Left ventricle myocardium superior (tissue), 1 donor: ENCODE measurements at regions not wholly inside any gene's neighbourhood (a gene's known extent, or its start where the extent isn't known, plus 50 kb on each side); places are given as distances from the start of the nearest gene placed in this dataset.
A peak's percentile ranks its signal among the peaks of the same experiment; 100 is the strongest.
"Not testable (repeated sequence)": the region's sequence is repeated elsewhere in the genome, so short reads cannot be mapped to it uniquely, and the experiment has no call there.

ENCODE experiments used
- ATAC-seq: fragments of 200-7000 bp; cut with Tn5 transposase; one replicate; pipeline ENCODE4 v1.9.1; 2020; ENCODE audit warnings: mild to moderate bottlenecking, moderate library complexity
- DNase-seq: peaks from one replicate; pipeline ENCODE4 v3.0.0-alpha.2; 2020
- intact Hi-C: fragments of 100-400 bp; cut with micrococcal nuclease; formaldehyde crosslinking; loops from one replicate; pipeline ENCODE4 v1.11.0; 2022
- donor health status: DM: no; HTN: yes; CAD: no; lungs with severe emphysema.

- no peak for ATAC-seq
- no peak for DNase-seq
- intact Hi-C loops = no loop called here
Observed at GRCh38 chr10:78657862-78658165, 411.0 kb upstream of the ZMIZ1 start.

DNA sequence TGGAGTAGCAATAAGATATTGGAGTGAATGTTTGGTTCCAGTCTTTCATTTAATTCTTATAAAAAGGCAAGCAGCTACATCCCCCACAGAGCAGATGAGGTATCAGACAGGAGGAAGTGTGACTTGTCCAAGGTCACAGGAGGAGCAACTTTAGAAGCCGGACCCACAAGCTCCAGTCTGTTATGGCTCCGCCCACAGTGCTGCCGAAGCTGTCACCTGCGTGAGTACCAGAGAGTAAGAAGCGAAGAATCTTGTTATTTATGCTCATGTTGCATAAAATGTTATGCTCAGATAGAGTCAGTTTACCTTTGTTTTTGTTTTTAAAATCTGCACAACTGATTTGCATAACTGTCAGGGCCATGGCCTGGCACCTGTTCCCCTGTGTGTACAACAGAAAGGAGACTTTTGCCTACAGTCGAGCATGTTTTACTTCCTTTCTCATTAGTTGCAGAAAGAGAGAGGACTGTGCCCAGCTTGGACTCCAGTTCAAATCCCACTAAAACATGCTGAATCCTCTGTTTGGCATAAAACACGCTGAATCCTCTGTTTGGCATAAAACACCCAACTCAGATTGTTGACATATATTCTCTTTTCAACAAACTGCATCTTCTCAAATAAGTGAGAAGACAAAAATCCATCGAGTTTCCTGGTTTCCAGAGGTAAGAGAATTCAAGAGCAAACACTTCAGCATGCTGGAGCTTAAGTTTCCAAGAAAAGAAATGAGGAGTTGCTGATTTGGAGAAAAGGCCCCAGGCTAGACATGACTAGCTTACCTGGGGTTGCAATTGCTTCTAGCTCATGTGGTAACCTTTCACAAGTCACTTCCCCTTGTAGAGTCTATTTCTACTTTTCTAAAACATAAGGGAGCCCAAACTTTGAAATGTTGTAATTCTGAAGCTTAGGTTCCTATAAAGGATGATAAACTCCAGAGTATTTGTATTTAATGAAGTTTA lies 409.8 kb upstream of the ZMIZ1 start:
- ATAC-seq (no peak), DNase-seq (no peak)
- intact Hi-C loops = no loop called here

GRCh38 chr10:78659598-78659967 lies 409.2 kb upstream of the ZMIZ1 start:
- ATAC-seq (no peak), DNase-seq (no peak)
- intact Hi-C loops = no loop called here

DNA sequence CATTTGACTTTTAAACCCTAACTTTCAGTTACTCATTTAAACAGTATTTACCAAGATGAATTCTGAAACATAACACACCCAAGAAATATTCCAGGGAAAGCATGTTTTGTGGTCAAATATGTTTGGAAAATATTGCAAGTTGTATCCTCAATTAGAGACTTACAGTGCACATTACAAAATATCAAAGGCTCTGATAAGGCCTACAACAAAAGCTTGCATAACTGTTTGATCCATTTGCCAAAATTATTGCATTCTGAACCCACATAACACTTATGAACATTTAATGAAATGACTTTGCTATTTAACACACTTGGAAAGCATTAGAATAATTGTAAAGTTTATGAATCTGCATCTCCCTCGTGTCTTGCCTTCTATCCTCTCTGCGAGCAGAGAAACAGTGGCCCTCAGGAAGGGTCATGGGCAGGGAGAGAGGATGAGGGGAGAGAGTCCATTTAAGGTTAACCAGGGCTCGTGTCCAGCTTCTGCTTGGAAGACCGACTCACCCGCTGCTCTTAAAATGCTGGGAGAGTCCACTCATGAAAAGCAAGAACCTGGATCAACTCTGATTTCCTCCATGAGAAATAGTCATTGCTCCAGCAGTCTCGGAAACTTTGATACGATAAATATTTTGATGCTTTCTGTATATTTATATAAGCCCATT lies 408.2 kb upstream of the ZMIZ1 start:
- no peak for ATAC-seq
- DNase-seq = no peak
- intact Hi-C loops = no loop called here

GRCh38 chr10:78663721-78664120 lies 405.0 kb upstream of the ZMIZ1 start:
- no peak for DNase-seq
- intact Hi-C loops = no loop called here
- no peak for ATAC-seq

DNA sequence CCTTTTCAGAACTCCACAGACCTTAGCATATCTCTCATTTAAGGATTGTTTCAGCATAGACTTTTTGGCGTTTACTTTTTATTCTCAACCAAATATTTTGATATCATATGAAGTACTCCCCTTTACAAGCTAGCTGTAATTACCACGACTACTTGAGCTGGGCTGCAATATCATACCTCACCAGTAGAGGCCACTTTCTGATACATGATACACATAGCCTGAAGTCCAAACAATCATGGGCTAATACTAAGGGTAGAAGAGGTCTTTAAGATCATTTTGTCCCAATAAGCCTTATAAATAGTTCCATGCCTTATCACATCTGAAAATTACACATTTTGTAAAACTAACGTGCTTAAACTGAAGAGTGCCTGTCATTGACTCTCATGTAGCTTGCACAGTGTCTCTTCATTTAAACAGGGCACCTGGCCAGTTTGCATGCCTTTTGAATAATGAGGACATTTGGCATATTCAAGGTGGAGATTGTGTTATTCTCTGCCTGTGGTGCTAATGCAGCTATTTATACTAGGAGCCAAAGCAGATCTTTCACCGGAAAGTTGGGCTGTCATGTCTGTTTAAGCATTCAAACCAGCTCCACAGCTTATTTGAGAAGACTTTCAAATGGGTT lies 403.7 kb upstream of the ZMIZ1 start:
- DNase-seq (no peak), ATAC-seq (no peak)
- intact Hi-C loops = no loop called here

- intact Hi-C loops = no loop called here
- ATAC-seq (no peak), DNase-seq (no peak)
Observed at GRCh38 chr10:78672918-78673317, 395.8 kb upstream of the ZMIZ1 start.

DNA sequence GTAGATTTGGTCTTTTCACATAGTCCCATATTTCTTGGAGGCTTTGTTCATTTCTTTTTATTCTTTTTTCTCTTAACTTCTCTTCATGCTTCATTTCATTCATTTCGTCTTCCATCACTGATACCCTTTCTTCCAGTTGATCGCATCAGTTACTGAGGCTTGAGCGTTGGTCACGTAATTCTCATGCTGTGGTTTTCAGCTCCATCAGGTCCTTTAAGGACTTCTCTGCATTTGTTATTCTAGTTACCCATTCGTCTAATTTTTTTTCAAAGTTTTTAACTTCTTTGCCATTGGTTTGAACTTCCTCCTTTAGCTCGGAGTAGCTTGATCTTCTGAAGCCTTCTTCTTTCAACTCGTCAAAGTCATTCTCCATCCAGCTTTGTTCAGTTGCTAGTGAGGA lies 387.6 kb upstream of the ZMIZ1 start:
- intact Hi-C loops, ATAC-seq, DNase-seq: not testable (repeated sequence)

- ATAC-seq, intact Hi-C loops, DNase-seq: not testable (repeated sequence)
Observed at GRCh38 chr10:78681986-78682385, 386.8 kb upstream of the ZMIZ1 start.

DNA sequence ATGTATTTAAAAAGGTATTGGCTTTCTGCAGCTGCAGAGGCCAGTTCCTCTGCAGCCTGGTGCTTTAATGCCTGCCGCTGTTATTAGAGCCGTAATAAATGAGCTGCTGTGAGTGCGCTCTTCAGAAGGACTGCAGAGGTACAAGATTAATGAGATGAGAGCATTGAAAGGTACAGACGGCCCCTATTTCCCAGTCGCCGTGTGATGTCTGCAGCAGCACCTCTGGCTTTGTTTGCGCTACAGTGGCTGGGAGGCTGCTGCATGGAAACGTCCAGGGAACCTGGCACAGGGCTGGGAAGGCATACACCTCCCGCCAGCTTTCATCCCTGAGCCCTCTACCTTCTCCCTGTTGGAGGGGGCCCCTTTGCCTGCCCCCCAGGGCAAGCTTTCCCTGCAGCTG lies 383.8 kb upstream of the ZMIZ1 start:
- DNase-seq = no peak
- no peak for ATAC-seq
- intact Hi-C loops = no loop called here

GRCh38 chr10:78685466-78686103 lies 383.2 kb upstream of the ZMIZ1 start:
- no peak for DNase-seq
- no peak for ATAC-seq
- intact Hi-C loops = no loop called here

DNA sequence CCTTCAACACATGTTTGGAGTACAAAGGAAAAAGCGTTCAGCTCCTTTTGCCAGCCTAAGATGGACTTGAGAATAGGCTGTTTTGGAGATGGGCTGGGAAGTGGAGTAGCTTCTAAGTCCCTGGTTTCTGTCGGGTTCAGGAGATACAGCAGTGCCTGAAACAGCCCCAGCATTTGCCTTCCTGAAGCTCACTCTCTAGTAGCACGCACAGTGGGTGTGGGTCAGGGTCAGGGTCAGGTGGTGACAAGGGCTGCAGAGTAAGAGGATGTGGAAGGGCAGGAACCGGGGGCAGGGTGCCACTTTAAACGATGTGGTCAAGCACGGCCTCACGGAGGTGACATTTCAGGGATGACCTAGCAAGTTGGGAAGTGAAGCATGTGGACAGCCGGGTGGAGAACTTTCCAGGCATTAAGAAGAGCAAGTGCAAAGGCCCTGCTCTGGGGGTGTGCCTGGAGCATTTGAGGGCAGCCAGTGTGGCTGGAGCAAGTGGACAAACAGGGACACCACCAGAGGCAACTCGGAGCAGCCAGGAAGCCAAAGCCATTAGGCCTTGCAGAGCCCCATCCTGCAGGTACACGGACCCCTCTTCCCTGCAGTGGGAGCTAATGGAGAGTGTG lies 382.2 kb upstream of the ZMIZ1 start:
- intact Hi-C loops = no loop called here
- no peak for ATAC-seq
- no peak for DNase-seq

- intact Hi-C loops = no loop called here
- ATAC-seq (no peak), DNase-seq (no peak)
Observed at GRCh38 chr10:78687626-78688025, 381.1 kb upstream of the ZMIZ1 start.

- ATAC-seq (no peak), DNase-seq (no peak)
- intact Hi-C loops = no loop called here
Observed at GRCh38 chr10:78688230-78688900, 380.4 kb upstream of the ZMIZ1 start.

DNA sequence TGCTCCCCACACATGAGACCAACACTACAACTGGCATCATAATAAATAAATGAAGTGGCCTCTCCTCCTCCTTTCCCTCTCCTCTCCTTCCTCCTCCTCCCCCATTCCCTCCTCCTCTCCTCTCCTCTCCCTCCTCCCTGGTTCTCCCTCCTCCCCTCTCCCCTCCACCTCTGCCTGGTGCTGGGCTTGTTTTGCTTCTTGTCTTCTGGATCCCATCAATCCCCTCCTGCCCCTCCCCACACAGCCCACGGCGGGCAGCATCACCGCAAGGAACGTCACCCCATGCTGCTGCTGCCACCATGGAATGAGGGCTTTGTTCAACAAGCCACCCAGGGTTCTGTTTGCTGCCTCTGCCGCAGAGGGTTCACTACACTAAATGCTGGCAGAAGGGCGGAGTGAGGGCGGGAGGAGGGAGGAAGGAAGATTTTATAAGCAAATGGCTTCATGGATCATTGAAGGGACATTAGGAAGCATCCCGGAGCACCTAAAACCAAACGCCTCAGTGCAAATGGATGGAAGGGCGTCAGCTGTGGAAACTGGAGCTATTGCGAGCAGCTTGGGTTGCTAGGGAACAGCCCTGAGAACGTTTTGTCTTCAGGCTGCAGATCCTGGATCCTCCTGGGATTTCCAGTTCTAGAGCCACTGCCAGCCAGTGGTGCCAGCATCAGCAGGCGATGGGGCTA lies 379.7 kb upstream of the ZMIZ1 start:
- ATAC-seq = peak; percentile 60
- peak; percentile 35 for DNase-seq
- intact Hi-C loops = no loop called here

GRCh38 chr10:78689584-78689935 lies 379.2 kb upstream of the ZMIZ1 start:
- ATAC-seq (peak; percentile 19), DNase-seq (no peak)
- intact Hi-C loops = no loop called here

DNA sequence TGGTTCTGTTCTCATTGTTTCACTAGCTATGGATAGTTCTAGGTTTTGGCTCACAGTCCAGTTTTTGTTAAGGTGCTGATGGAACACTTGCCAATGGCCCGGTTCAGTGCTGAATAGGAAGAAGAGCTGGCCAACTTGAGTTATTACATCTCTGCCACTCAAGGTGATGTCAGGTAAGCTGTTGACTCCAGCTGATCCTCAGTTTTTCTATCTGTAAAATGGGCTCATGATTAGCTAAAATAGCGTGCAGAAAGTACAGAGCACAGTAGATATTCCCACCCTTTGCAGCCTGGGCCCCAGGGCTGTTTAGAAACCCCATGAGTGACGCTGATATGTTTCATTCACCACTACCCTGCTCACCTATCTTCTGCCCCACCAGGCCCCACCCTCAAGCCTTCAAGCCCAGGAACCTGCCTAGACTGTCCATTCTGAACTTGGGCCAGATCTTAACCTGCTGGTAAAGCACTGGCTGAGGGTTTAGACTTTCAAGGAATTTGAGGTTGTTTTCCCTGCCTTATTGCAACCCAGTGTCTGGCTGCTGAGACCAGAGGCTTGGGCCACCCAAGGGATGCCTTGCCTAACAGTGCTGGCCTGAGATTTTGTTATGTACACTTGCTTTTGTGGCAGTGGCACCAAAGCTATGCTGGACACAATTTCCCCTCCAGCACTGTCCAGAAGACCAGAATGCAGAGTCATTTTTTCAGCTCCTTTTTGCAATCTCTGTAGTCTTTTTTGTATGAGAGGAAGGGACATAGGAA lies 378.2 kb upstream of the ZMIZ1 start:
- intact Hi-C loops = no loop called here
- ATAC-seq (no peak), DNase-seq (no peak)
